ENCODE measurements at regions not wholly inside any gene's neighbourhood (a gene's known extent, or its start where the extent isn't known, plus 50 kb on each side); places are given as distances from the start of the nearest gene placed in this dataset.

GRCh38 chrX:46330981-46331380 is 214.2 kb downstream of the ZNF674 start:
- Histone ChIP-seq H3K23ac (ENCODE audit: low read depth, low read length) (no peak overlapping the region), H2AFZ (replicated peaks; ENCODE audit: low read length, poor library complexity) (no peak overlapping the region), H2BK15ac (ENCODE audit: low read depth, low read length) (no peak overlapping the region), H4K20me1 (ENCODE audit: insufficient read depth, low read length) (no peaks in the 10 kb centered on the region), H3K4me1 (ENCODE audit: control insufficient read depth, insufficient read depth, low read length) (no peaks in the 10 kb centered on the region), H3K9ac (ENCODE audit: low read depth, low read length) (no peak overlapping the region), H2AK9ac (replicated peaks; ENCODE audit: low read depth, low read length, poor library complexity) (no peak overlapping the region), H4K8ac (ENCODE audit: low read depth in 2 of 2, low read length in 2 of 2) (no peak overlapping the region), H2BK120ac (ENCODE audit: low read depth, low read length) (no peak overlapping the region), H3K4ac (ENCODE audit: low read depth, low read length) (no peak overlapping the region), H3K4me2 (ENCODE audit: low read depth, low read length) (no peak overlapping the region), H2BK20ac (ENCODE audit: low read depth, low read length) (no peak overlapping the region), H3K27me3 (ENCODE audit: control insufficient read depth, insufficient read depth, low read length) (peaks cover 6% of the 10 kb centered on the region; the same call in 1 of the 2 replicates), H3K36me3 (ENCODE audit: control insufficient read depth, insufficient read depth, low read length) (no peaks in the 10 kb centered on the region), H3K18ac (ENCODE audit: low read depth, low read length) (no peak overlapping the region), H3K79me1 (ENCODE audit: low read depth in 1 of 2, low read length in 2 of 2) (no peaks in the 10 kb centered on the region), H3K27ac (ENCODE audit: insufficient read depth, low read length) (no peak overlapping the region), H3K4me3 (ENCODE audit: insufficient read depth, low read depth, low read length) (no peak overlapping the region), H3K56ac (ENCODE audit: extremely low read depth, insufficient read depth, low read length) (no peak overlapping the region), H3K14ac (replicated peaks; ENCODE audit: low read depth, low read length) (no peak overlapping the region), H2BK5ac (ENCODE audit: low read depth, low read length, poor library complexity, severe bottlenecking) (no peak overlapping the region), H4K5ac (ENCODE audit: low read depth, low read length) (no peak overlapping the region), H2AK5ac (ENCODE audit: low read depth, low read length) (no peak overlapping the region), H3K9me1 (ENCODE audit: insufficient read depth, low read length) (no peaks in the 10 kb centered on the region), H3K9me3 (ENCODE audit: control insufficient read depth, insufficient read depth, low read length) (0 out of 2 replicates have a peak, but pooled peaks cover 2% of the 10 kb centered on the region), H4K91ac (ENCODE audit: insufficient read depth, low read depth, low read length) (no peak overlapping the region)
- BruUV-seq (replicated peaks): no TSS peak
- in situ Hi-C loops (cut with MboI; ENCODE audit: low sequenced_read_pairs): no loop called here
- intact Hi-C loops (cut with micrococcal nuclease): no loop called here
- CTCF ChIA-PET: no interaction called here
- no peak for ATAC-seq (ENCODE audit: low read depth)
- dilution Hi-C loops (cut with HindIII; ENCODE audit: low sequenced_read_pairs, unreplicated experiment): no loop called here
- no peak for TF ChIP-seq NFE2L2 (IDR thresholded peaks at IDR 0.05; ENCODE audit: low read depth, low read length)
- TF ChIP-seq FOS (IDR thresholded peaks at IDR 0.05; ENCODE audit: low read depth, low read length): no peak
- no peak for TF ChIP-seq RFX5 (IDR thresholded peaks at IDR 0.05; ENCODE audit: low read depth, low read length)
- TF ChIP-seq USF2 (IDR thresholded peaks at IDR 0.05; ENCODE audit: low read depth, low read length): no peak
- TF ChIP-seq ELK1 (IDR thresholded peaks at IDR 0.05; ENCODE audit: borderline replicate concordance, low read depth, low read length): no peak
- no peak for TF ChIP-seq SMC3 (IDR thresholded peaks at IDR 0.05; ENCODE audit: low read depth, low read length)
- TF ChIP-seq BHLHE40 (IDR thresholded peaks at IDR 0.05; ENCODE audit: low read depth, low read length): no peak
- TF ChIP-seq CEBPB (IDR thresholded peaks at IDR 0.05; ENCODE audit: low read depth, low read length): no peak
- no peak for TF ChIP-seq MAFK (IDR thresholded peaks at IDR 0.05; ENCODE audit: low read depth, low read length)
- TF ChIP-seq CHD1 (IDR thresholded peaks at IDR 0.05; ENCODE audit: low read depth, low read length): no peak
- TF ChIP-seq MAZ (IDR thresholded peaks at IDR 0.05; ENCODE audit: borderline replicate concordance, low read depth, low read length): no peak
- TF ChIP-seq RAD21 (IDR thresholded peaks at IDR 0.05; ENCODE audit: low read length): no peak
- no peak for TF ChIP-seq POLR2A (IDR thresholded peaks at IDR 0.05; ENCODE audit: low read depth, low read length)
- TF ChIP-seq CTCF (conservative IDR thresholded peaks at IDR 0.05; ENCODE audit: low read depth, low read length): no peak
- TF ChIP-seq MXI1 (IDR thresholded peaks at IDR 0.05; ENCODE audit: borderline replicate concordance, low read depth, low read length): no peak
- no peak for TF ChIP-seq RCOR1 (IDR thresholded peaks at IDR 0.05; ENCODE audit: insufficient replicate concordance, low read length)
- no peak for DNase-seq
- POLR2A ChIA-PET (ENCODE audit: unreplicated experiment): no interaction called here

All from IMR-90 (cell line).